HEK293T (cell line): ENCODE measurements at regions not wholly inside any gene's neighbourhood (a gene's known extent, or its start where the extent isn't known, plus 50 kb on each side); places are given as distances from the start of the nearest gene placed in this dataset.

Experiments used
- ARNT ChIP-seq: fragments of 450-650 bp; IDR thresholded peaks from 2 replicates; pipeline ENCODE4 v1.6.1; 2017; ENCODE audit warnings: mild to moderate bottlenecking
- FOXA1 ChIP-seq: fragments of 450-650 bp; IDR thresholded peaks from 2 replicates; pipeline ENCODE4 v1.6.1; 2016; ENCODE audit warnings: mild to moderate bottlenecking
- FOXM1 ChIP-seq: fragments of 450-650 bp; IDR thresholded peaks from 2 replicates; pipeline ENCODE4 v1.6.1; 2017; ENCODE audit warnings: mild to moderate bottlenecking, borderline replicate concordance
- LEF1 ChIP-seq: fragments of 450-650 bp; IDR thresholded peaks from 2 replicates; pipeline ENCODE4 v1.6.1; 2017; ENCODE audit warnings: mild to moderate bottlenecking, borderline replicate concordance
- PKNOX1 ChIP-seq: fragments of 450-650 bp; IDR thresholded peaks from 2 replicates; pipeline ENCODE4 v1.6.1; 2016
- SP1 ChIP-seq: fragments of 450-650 bp; IDR thresholded peaks from 2 replicates; pipeline ENCODE4 v1.6.1; 2017
- SUZ12 ChIP-seq: fragments of 450-650 bp; IDR thresholded peaks from 2 replicates; pipeline ENCODE4 v1.6.1; 2016; ENCODE audit warnings: mild to moderate bottlenecking
- TARDBP ChIP-seq: fragments of 450-650 bp; IDR thresholded peaks from 2 replicates; pipeline ENCODE4 v1.6.1; 2016

DNA sequence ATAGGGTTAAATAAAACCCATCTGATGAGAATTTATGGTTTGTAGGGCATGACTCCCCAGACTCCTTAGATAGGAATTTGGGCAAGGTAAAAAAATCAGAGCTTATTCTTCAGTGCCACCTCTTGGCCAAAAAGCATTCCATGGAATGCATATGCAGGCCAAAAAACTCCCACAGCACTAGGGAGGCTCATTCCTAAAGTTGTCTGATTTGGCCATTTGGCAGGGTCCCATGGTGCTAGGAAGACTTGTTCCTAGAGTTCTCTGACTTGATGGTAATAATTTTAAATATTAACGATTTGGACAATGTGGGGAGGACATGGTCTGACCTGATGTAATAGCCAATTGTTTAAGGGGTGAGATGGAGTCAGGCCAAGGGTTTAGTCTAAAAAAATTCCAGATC lies 93.0 kb downstream of the SPIN4 start:
- no peak for TF ChIP-seq ARNT
- no peak for TF ChIP-seq SUZ12
- TF ChIP-seq TARDBP = no peak
- no peak for TF ChIP-seq FOXM1
- no peak for TF ChIP-seq PKNOX1
- TF ChIP-seq LEF1 = no peak
- no peak for TF ChIP-seq SP1
- no peak for TF ChIP-seq FOXA1
